OCI-LY3 (cell line): ENCODE measurements at regions not wholly inside any gene's neighbourhood (a gene's known extent, or its start where the extent isn't known, plus 50 kb on each side); places are given as distances from the start of the nearest gene placed in this dataset.

Source experiments
- EZH2phosphoT487 ChIP-seq: fragments of 200-600 bp; shearing (Covaris generic); IDR thresholded peaks from 2 replicates; pipeline ENCODE4 v1.6.1; 2018; ENCODE audit warnings: antibody characterized with exemption, mixed run types, low read depth
- TF ChIP-seq, protein P1 (sequence below): fragments of 200-600, 300-600 bp; sonication (generic); IDR thresholded peaks from 2 replicates; pipeline ENCODE4 v1.5.1; 2014; ENCODE audit warnings: antibody characterized with exemption, low read length, low read depth

DNA sequence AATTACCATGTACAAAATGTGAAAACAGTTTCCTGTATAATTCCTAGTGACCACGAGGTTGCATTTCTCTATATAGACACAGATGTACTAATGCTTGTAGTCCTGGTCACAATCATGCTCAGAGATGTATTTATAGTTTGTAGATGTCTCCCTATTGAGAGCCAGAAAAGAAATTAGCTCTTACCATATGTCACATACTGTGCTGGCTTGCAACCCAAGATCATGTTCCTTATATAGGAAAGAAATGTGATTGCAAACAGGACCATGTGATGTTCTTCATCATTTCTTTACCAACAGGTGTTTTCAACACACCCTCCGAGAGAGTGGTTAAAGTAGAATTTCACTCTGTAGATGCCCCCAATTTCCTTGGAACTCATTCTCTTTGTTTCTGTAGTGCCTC lies 369.4 kb downstream of the CBLN4 start:
- no peak for TF ChIP-seq EZH2phosphoT487
- TF ChIP-seq, protein P1, sequence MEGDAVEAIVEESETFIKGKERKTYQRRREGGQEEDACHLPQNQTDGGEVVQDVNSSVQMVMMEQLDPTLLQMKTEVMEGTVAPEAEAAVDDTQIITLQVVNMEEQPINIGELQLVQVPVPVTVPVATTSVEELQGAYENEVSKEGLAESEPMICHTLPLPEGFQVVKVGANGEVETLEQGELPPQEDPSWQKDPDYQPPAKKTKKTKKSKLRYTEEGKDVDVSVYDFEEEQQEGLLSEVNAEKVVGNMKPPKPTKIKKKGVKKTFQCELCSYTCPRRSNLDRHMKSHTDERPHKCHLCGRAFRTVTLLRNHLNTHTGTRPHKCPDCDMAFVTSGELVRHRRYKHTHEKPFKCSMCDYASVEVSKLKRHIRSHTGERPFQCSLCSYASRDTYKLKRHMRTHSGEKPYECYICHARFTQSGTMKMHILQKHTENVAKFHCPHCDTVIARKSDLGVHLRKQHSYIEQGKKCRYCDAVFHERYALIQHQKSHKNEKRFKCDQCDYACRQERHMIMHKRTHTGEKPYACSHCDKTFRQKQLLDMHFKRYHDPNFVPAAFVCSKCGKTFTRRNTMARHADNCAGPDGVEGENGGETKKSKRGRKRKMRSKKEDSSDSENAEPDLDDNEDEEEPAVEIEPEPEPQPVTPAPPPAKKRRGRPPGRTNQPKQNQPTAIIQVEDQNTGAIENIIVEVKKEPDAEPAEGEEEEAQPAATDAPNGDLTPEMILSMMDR = no peak
